ENCODE measurements at regions not wholly inside any gene's neighbourhood (a gene's known extent, or its start where the extent isn't known, plus 50 kb on each side); places are given as distances from the start of the nearest gene placed in this dataset.
"Not testable (repeated sequence)": the region's sequence is repeated elsewhere in the genome, so short reads cannot be mapped to it uniquely, and the experiment has no call there.

DNA sequence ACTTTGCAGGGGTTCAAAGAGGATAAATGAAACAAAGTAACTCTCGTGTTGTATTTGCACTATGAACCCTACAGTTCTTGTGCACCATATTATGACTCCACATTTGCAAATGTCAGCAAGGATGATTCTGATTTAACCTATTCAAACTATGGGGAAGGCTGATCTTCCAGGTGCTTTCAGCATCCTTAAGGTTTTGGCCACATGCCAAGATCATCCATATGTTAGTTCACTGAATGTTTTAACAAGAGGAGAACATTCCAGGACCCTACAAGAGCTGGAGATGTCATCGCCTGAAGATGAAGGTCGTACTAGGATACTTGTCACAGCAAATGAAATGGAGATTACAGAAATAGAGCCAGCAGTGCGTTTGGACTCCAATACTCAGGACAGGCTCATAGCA lies 114.2 kb downstream of the DHRS2 start:
- FAIRE-seq (no peak), DNase-seq (ENCODE audit: low spot score) (no peak)

DNA sequence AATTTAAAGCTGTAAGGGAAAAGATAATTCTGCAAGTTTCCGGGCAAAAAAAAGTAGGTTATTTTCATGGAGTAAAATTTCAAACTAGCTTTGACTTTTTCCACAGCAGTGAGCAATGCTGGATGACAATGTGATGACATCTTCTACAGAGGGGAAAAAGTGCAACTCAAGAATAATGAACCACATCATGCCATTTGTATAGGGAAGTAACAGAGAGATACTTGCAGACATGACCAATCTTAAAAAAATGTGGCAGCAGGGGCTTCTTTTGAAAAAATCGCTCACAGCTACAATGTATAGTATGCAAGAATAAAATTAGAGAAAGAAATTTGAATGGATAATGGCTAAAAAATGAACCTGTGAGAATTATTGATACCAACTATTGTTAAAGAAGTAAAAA lies 115.5 kb downstream of the DHRS2 start:
- no peak for FAIRE-seq
- DNase-seq (ENCODE audit: low spot score): no peak

DNA sequence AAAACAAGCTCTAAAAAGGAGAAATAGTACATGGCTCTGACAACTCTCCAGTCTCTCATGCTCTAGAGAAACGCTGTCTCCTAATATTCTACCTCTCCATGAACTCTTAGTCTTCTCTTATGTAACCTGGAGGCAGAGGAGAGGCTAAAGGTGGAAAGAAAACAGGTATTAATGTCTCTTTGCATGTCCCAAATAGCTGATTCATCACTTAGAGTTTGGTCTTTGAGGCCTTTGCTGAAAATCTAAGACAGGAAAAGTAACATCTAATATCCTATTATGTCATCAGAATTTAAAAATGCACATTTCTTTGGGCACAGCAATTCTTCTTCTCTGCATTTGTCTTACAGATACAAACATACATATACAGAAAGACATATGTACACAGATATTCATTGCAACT lies 127.2 kb downstream of the DHRS2 start:
- DNase-seq (ENCODE audit: low spot score) (no peak), FAIRE-seq (no peak)

DNA sequence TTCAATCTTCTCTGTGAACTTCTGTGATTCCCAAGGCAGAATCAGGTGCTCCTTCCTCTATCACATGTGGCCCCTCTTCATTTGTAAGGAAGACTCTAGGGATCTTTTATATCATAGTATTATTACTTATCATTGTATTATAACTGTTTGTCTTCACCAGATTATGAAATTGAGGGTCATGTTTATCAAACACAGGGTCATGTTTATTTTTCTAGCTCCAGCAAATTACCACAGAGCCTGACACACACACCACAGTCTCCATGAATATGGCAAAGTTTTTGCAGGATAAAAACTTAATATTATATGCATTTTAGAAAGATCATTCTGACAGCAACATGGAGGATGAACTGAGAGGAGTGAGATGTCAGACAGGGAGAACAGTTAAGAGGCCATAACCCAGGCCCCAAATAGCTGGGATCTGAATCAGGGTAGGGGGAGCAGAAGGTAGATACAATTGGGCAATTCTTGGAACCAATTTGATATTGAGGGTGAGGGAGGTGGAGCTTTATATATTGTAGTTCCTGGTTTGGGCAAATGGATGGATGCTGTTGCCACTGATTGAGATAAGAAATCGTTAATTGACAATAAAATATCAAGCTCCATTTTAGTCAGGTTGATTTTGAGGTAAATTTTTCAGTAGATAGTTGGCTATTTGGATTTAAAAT lies 130.7 kb downstream of the DHRS2 start:
- no peak for FAIRE-seq
- DNase-seq (ENCODE audit: low spot score): no peak

DNA sequence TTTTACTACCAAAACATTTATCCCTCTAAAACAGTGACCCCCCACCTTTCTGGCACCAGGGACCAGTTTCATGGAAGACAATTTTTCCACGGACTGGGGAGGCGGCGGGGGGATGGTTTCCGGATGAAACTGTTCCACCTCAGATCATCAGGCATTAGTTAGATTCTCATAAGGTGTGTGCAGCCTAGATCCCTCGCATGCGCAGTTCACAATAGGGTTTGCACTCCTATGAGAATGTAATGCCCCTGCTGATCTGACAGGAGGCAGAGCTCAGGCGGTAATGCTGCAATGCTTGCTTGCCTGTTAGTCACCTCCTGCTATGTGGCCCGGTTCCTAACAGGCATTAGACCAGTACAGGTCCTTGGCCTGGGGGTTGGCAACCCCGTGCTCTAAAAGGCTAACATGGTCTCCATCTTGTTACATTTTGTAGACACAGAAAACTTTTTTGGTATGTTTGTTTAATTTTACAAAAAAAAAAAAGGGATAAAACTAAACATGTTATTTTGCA lies 133.1 kb downstream of the DHRS2 start:
- DNase-seq (ENCODE audit: low spot score): not testable (repeated sequence)
- peak; percentile 84 for FAIRE-seq

DNA sequence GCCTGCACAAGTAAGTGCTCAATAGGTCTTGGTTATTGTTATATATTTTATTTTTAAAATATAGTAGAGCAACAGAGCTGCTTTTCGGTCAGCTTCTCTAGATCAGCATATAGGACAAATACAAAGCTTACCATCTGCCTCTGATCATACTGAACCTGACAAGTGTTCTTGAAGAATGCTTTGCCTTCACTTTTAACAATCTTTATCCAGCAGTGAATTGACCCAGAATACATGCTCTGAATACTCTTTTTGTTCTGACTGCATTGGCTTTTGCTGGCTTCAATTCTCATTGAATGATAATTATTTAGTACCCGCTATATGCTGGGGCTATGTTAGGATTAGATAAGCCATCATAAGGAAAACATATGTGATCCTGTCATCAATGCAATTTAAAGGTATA lies 137.8 kb downstream of the DHRS2 start:
- FAIRE-seq (no peak), DNase-seq (ENCODE audit: low spot score) (no peak)

DNA sequence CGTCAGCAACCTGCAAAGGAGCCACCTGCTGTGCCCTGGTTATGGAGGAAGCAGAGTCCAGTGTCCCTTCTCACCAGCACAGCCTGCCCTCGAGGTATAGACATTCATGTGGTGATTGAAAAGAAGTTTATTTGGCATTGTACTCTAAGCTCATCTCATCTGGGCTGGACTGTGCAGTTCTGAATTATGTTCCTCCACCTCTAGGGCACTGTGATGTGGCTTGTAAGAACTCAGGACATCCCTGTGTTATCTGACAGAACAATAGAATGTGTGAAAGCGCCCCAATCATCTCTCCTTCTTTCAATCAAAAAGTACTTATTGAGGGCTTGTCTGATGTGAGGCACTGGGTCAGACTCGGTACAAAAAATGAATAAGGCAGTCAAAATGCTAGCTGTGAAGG lies 140.1 kb downstream of the DHRS2 start:
- DNase-seq (ENCODE audit: low spot score) (no peak), FAIRE-seq (no peak)

DNA sequence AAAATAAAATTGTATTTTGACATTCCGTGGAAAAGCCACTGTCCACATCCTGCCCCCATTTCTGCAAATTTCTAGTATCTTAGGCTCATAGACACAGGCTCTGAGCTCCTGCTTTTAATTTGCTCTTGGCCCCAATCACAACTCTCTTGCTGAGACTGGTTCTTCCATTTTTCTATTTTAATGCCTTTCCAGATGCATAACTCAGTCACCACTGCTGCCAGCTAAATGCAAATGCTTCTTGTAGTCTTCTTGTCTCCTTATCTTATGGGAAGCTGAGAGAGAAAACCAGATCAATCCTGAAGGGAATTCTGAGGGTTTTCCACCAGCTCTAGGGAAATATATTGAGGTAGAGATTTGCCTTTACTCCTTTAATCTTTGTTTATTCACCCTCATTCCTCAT lies 149.0 kb downstream of the DHRS2 start:
- FAIRE-seq (no peak), DNase-seq (ENCODE audit: low spot score) (no peak)

DNA sequence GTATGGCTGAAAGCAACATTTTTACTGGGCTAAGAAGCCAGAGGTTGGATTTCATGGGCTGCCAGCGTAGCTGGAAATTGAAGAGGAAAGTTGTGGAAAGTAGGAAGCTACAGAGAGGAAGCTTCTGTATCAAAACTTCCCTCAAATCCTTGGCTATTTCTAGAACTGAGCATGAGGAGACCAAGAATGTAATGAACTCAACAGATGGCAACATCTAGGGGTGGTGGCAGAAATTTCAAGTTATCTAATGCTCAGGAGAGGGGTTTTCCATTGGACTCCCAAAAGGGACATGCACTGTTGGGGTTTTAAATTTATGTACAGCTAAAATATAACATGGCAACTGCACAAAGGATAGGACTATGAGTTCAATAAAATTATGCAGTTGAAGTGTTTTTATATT lies 151.3 kb downstream of the DHRS2 start:
- FAIRE-seq: no peak
- no peak for DNase-seq (ENCODE audit: low spot score)

DNA sequence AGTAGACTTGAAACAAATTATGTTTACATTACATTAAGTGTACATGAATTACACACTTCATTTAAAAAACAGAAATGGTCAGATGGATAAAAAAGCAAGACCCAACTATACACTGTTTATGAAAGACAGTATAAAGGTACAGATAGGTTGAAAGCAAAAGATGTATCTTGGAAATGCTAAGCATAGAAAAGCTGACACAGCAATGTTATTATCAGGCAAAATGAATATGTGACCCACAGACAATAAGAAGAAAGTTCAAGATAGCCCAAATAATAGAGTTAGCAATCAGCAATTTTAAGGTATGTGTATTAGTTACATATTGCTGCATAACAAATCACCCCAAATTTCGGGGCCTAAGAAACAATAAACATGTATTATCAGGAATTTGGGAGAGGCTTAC lies 153.5 kb downstream of the DHRS2 start:
- DNase-seq (ENCODE audit: low spot score) (no peak), FAIRE-seq (no peak)

DNA sequence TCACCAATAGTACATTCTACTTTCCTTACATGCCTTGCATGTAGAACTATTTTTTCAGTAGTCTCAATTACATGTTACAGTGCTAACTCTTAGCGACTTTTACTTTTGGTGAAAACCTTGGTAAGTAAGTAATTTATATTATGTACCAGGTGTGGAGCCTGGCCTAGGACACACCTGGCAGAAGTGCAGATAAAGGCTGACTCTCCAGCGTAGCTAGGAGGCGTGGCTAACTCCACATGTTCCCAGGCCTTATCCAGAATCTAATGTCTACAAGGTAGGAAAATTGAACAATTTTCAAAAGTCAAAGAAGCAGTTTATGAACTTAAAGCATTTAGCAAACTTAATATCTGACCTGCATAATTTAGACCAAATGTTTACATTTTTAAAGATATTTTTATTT lies 157.4 kb downstream of the DHRS2 start:
- DNase-seq (ENCODE audit: low spot score) (no peak), FAIRE-seq (no peak)

DNA sequence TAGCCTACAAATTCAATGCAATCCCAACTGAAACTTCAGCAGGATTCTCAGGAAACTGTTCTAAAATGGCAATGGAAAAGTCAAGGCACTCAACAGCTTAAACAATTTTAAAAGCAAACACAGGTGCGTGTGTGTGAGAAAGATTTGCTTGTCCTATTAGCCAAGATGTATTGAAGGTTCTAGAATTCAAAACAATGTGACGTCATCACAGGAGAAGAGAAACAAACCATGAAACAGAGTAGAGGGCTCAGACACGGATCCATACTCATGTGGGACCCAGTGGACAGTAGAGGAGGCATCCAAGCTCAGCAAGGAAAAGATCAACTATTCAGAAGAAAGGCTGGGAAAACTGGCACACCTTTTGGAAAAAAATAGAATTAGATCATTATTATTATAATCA lies 152.8 kb upstream of the DHRS4 start:
- DNase-seq (ENCODE audit: low spot score): no peak
- FAIRE-seq: no peak

DNA sequence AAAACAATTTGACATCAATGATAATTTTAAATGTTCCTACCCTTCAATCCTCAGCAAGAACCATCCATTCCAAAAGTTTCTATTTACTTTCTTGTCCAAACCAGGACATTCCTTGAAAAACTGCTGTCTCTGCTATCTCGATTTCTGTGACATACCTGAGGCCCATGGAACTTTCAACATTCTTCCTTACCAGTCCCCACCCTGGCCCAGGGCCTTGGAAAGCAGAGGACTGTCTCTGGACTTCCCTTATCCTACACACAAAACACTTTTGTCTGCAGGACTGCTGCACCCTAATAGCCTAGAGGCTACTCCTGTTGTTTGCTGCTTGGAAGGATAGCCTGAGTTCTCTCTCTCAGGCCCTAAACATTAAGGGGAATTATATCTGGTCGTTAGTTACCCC lies 151.8 kb upstream of the DHRS4 start:
- no peak for FAIRE-seq

DNA sequence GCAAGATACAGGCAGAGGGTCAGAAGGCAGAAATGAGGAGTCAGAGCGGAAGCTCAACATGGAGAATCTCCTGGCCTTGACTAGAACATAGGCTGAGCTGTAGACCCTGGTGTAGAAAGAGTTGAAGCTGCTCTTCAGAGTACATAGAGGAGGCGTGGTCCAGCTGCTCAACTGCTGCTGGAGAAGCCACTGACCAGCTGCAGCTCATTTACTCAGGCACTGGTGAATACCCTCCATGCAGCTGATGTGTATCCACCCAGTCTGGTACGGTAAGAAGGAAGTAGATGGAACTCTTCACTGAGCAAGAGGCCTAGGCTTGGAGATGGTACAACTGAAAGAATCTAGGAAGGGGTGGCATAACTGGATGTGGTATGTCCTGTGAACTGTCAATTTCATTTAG lies 148.8 kb upstream of the DHRS4 start:
- DNase-seq (ENCODE audit: low spot score): no peak
- FAIRE-seq: no peak

More for the DNA sequence above, 151.8 kb upstream of the DHRS4 start:
- DNase-seq (ENCODE audit: low spot score): no peak

DNA sequence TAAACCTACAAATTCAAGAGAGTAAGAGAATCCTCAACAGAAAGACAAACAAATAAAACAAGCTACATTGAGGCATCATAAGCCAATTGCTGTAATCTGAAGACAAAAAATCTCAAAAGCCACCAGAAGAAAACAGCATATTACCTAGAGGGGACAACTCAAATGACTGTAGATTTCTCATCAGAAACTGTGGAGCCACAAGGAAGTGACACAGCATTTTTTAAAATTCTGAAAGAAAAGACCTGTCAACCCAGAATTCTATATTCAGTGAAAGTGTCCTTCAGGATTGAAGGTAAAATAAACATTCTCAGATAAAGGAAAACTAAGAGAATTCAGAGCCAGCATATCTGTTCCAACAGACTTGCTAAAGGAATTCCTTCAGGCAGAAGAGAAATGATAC lies 147.8 kb upstream of the DHRS4 start:
- FAIRE-seq (no peak), DNase-seq (ENCODE audit: low spot score) (no peak)

DNA sequence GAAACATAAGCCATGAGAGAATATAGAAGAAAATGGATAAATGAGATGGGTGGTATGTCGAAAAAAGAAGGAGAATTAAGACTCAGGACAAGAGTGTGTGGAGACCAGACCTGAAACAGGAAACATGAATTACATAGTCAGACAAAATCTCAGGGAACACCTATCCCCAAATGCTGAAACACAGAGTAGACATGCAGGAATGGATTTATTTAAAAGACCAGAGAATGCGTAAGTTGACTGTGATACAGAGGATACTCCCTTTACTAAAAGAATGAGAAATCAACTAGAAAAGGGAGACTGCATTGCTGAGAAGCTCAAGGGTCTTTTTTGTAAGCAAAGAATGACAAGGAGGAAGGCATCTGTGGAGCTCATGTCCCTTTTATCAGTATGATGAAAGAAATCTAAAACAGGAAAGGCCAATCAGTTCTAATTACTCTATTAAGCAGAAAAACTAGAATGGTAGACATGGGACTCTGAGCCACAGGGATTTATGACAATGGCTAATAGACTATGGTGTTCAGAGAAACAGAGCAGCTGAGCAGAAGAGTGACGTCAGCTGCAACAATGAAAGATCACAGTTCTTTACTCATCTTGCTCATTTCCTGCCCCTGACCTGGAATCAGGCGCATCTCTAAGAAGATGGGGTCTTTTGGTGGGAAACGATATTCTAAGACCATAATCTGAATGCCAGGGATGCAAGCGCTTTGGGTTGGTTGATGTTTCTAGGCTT lies 138.9 kb upstream of the DHRS4 start:
- FAIRE-seq: no peak
- no peak for DNase-seq (ENCODE audit: low spot score)

DNA sequence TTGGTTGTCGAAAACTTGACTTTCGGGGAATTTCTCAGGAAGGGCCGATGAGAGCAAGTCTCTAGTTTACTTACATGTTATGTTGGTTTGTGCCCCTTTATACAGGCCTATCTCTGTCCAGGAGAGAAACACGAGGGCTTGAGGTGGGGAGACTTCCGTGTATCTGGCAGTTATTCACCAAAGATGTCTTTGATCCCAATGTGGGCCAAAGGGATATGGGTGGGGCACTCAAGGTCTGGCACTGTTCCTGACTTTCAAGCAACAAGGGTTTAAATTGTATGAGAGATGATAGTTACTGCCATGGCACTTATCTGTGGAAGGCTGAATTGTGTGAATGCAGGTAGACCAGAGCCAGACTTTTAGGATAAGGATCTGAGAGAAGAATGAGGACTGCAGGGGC lies 137.2 kb upstream of the DHRS4 start:
- DNase-seq (ENCODE audit: low spot score) (no peak), FAIRE-seq (no peak)

DNA sequence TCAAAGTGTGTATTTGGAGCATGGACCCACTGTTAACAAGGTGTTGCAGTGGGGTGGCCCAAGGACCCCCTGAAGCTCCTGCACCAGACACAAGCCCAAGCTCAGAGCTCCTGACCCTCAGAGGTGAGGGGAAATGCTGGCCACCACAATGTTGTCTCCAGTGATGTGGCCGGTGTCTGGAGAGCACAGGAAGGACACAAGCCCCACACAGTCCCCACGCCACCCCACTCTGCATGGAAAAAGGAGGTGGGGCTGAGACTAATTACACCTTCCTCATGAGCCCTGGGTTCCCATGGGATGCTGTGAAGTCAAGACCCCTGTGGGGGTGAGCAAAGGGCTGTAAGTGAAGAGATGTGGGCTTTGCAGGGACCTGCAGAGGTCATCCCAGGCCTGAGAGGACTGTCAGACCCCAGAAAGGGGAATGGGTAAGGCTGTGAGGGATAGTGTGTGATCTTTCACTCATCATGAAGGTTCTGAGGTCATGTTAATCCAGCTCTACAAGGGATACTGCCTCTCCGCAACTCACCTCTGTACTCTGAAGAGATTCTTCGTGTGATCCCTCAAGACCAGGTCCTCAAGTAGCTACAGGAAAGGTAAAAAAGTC lies 136.3 kb upstream of the DHRS4 start:
- DNase-seq (ENCODE audit: low spot score) (no peak), FAIRE-seq (no peak)

DNA sequence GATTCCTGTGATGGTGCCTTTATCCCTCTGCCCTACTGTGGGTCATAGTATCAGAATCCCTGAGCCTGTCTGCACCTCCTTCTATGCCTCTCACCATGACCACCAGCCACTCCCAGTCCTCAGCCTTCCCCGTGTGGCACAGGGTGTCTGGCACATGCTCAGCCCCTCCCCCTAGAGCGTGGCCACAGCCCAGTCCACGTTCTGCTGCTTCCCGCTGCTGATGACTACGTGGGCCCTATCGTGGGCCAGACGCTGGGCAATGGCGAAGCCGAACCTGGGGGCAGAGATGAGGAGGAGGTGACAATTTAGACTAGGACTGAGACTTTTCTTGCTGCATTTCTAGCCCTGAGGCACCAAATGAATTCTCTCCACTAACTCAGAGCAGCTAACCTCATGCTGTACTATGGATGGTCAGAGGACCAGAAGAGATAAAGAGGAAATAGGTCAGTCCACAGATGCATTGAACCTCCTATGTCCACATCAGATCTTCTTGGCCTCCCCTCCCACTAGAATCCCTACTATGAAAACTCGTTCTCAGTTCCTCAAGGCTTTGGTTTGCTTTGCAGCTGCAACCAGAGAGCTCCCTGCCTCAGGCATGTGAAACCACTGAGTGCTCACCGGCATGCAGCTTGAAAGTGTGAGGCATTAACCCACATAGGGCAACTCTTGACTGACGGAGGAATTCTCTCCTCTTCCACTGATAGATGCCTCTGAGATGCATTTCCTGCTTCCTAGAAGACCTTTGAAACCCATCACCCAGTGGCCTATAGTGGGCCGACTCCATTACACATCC lies 126.3 kb upstream of the DHRS4 start:
- DNase-seq (ENCODE audit: low spot score): no peak
- FAIRE-seq: no peak

DNA sequence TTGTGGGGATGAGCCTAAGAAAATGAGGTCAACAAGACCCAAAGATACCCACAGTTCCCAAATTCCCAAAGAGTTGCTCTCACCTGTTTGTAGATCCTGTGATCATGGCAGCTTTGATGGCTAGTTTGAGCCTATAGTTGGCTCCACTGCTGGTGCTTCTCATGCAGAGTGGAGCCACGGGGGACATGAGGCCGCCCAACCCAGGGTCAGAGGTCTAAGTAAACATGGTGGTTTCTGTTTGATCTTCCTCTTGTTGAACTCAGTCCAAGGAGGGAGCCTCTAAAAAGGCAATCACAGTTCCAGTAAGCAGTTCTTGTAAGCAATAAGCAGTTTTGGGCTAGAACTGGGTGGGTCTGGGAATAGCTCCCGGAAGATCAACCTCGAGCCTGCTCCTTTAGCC lies 125.6 kb upstream of the DHRS4 start:
- DNase-seq (ENCODE audit: low spot score) (no peak), FAIRE-seq (no peak)

DNA sequence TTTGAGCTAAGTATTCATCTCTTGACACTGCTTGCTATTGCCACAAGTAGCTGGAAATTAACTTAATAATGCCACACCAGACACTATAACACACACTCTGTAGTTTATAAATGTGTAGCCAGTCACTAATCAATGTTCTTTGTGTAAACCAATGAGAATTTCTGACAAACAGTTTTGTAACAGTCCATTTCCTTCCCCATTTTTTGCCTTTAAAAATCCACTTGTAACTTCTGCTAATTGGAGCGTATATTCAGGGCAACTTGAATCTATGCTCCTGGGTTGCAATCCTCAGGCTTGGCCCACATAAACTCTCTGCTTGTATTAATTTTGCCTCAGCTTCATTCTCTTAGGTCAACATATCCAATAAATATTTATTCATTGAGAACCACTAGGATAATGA lies 125.0 kb upstream of the DHRS4 start:
- no peak for DNase-seq (ENCODE audit: low spot score)
- no peak for FAIRE-seq
